ENCODE measurements at regions not wholly inside any gene's neighbourhood (a gene's known extent, or its start where the extent isn't known, plus 50 kb on each side); places are given as distances from the start of the nearest gene placed in this dataset.
A peak's percentile ranks its signal among the peaks of the same experiment; 100 is the strongest.

GRCh38 chr14:42138406-42138805 is 531.7 kb downstream of the LRFN5 start:
- DNase-seq = no peak

- DNase-seq = no peak
Measured at GRCh38 chr14:42130815-42131214, 524.1 kb downstream of the LRFN5 start.

DNA sequence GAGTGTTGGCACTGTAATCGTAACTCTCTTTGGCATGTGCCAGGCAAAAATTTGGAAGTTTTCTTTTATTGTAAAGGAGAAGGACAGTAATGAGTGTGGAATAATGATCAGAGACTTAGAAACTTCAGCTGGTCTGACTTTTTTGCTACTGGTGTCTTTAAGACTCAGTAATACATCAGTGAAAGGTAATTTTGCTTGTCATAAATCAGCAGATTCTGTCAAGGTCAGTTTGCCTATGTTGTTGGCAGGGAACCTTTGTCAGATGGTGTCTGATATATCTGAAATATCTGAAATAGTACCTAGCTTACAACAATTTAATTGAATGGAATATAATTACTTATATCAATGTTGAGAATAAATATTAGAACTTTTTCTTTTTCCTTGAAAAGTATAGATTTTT is 516.9 kb downstream of the LRFN5 start:
- no peak for DNase-seq

GRCh38 chr14:42113358-42114069 is 506.8 kb downstream of the LRFN5 start:
- no peak for DNase-seq

- DNase-seq = no peak
Measured at GRCh38 chr14:42112108-42112507, 505.4 kb downstream of the LRFN5 start.

DNA sequence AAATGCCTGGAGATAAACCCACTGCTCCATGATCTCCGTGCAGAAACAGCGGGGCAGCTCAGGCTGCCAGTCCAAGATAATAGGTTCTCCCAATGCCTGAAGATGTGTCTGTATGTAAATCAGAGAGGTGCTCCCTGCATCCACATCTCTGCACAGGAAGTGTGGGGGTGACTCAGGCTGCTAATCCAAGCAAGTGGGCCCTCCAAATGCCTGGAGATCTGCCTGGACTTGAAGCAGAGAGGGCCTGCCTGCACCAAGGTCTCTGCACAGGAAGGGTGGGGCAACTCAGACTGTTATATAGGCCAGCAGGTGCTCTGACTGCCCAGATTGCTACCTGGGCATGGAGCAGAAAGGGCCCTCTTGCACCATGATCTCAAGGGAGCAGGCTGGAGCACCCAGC is 504.7 kb downstream of the LRFN5 start:
- DNase-seq = no peak

DNA sequence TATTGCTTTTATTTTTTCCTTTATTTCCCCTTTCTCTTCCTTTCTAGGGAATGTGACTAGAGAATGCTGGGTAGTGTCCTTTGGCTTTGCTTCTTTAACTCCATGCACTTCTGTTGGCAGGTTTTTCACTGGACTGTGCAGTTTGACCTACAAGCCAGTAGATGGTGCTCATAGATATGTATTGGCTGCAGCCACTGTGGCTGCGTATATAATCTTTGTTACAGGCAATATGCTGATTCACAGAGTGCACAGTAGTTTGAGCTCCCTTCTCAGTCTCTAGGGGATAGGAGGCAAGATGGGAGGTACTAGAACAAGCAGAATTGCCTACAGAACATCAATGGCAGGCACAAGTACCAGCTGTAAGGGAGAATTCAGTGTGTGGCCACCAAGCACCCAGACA is 503.5 kb downstream of the LRFN5 start:
- peak; percentile 5 to 37 for DNase-seq

DNA sequence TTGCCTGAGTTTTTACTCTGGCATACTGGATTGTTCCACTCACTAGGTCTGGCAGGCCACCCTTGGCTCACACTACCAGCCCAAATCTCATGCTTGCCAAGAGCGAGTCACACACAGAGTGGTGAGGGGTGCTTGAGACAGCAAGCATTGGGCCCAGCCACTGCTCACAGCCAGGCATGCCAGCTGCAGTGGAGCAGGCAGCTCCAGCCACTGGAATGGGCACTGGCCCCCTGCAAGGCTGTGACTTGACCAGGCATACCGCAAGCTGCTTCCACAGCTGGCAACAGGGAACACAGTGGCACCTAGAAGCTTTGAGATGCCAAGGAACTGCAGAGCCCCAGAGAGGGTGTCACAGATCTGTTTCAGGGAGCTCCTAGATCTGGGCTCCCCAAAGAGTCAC is 488.5 kb downstream of the LRFN5 start:
- no peak for DNase-seq

DNA sequence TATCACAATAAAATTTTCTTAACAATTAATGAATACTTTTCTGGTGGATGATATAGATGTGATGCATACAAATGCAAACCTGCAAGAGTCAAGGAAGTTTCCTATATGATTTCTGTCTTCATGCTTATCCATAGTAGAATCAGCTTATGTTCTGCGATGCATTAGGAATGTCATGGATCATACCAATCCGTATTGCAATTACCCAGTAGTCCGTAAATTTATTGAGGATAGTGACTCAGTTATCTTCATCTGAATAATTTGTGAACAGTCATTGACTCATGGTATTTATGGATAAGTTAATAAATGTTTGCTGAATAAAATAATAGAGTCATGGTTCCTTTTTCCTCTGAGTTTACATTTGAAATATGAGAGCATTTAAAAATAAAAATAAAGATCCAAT is 483.4 kb downstream of the LRFN5 start:
- no peak for DNase-seq

DNA sequence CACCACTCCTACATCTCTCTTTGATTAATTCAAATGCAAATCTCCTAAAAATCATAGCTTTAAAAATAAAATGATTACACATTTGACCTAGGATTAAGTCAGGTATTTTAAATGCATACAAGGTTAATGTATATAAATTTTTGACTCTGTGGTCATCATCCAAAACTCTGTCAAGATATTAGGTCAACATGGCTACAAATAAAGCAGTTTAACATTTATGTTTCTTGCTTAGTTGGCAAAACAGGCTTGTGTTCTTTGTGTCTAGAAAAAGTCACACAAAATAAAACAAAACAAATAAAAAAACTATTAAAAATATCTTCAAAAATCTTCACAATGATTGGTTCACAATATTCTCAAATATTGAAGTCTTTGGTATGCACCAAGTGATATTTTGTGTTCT is 473.2 kb downstream of the LRFN5 start:
- no peak for DNase-seq

GRCh38 chr14:42078345-42078744 is 471.7 kb downstream of the LRFN5 start:
- no peak for DNase-seq

DNA sequence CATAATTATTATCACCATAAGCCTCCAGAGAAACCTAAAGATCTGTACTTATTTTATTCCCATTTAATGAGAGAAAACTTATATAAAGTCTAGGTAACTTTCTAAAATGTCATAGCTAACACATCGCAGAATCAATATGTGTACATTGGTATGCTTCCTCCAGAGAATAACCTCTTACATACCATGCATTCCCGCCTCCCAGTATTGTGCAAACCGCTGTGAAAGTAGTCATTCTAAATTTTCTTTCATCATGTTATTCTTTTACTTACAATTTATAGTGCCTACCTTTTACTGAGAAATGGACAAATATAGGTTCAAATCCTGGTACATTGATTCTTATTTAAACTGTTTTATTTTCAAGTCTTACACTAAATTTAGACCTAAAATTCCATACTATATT is 463.4 kb downstream of the LRFN5 start:
- no peak for DNase-seq

DNA sequence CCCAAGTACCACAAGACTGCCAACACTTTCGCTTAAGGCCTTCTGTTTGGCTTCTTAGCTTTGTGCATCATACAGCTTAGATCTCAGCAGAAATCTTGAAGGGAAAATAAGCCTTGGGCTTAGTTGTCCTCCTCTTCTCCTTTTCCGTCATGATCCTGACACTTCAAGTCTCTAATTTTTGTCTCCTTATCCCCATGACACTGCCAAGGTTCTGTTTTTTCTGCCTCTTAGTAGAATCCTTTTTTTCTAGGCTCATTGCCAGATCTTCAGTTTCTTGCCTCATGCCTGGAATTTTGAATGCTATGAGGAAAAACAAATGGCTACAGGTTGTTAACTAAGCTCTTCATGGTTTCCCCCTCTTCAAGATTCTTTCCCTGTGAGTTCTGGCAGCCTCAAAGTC is 450.4 kb downstream of the LRFN5 start:
- no peak for DNase-seq

DNA sequence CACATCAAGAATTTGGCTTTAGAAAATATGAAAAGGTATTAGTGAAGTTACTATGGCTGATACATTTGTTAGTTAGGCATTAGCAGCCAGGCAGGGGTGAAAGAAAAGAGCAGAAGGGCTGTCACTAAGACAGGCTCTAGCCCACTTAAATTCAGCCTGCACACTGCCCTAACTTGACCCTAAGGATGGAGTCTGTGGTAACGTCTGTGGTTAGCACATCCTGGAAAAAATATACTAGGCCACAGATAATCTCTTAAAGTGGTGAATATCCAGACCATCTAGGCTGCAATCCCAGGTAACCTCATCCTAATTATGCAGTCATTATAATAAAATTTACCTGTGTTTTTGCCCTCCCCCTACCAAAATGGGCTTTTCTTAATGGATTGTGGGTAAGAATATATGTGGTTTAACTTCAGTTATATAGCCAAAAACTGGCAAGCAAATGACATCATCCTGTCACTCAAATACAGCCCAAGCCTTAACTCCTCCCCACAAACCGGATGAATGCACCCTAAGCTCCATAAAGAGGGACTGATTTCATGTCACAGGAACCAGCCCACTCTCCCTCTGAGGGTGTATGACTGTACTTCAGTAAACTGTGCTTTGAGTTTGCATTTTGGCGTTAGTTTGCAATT is 440.9 kb downstream of the LRFN5 start:
- no peak for DNase-seq

DNA sequence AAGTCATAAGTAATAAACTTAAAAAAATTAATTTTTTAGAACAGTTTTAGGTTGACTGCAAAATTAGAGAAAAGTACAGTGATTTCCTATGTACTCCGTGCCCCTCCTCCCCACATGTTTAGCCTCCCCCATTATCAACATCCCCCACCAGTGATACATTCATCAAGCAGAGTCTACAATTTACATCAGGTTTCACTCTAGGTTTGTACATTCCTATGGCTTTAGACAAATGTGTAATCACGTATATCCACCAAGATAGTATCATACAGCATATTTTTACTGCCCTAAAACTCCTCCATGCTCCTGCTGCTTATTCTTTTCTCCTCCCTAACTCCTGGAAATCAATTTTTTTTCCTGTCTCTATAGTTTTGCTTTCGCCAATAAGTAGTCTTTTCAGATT is 438.7 kb downstream of the LRFN5 start:
- DNase-seq = no peak

- no peak for DNase-seq
Measured at GRCh38 chr14:42028607-42029006, 421.9 kb downstream of the LRFN5 start.

- no peak for DNase-seq
Measured at GRCh38 chr14:42027271-42027670, 420.6 kb downstream of the LRFN5 start.

DNA sequence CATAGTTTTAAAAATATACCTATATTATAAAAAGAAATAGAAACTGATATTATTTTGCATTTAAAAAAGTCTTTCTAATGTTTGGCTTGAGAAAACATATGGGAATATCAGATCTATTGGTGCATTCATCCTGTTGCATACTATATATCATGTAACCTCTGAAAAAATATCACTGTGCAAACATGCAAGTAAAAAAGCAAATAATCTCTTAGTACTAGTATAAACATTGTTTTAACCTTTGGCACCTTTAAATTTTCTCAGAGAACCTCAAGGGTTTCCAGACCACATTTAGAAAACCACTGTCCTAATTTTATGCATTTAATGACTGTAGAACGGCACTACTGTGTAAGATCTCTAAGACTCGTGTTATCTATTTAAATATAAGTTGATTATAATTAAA is 416.8 kb downstream of the LRFN5 start:
- no peak for DNase-seq

GRCh38 chr14:42014301-42014700 is 407.6 kb downstream of the LRFN5 start:
- DNase-seq = no peak

GRCh38 chr14:42013559-42013958 is 406.9 kb downstream of the LRFN5 start:
- DNase-seq = no peak

DNA sequence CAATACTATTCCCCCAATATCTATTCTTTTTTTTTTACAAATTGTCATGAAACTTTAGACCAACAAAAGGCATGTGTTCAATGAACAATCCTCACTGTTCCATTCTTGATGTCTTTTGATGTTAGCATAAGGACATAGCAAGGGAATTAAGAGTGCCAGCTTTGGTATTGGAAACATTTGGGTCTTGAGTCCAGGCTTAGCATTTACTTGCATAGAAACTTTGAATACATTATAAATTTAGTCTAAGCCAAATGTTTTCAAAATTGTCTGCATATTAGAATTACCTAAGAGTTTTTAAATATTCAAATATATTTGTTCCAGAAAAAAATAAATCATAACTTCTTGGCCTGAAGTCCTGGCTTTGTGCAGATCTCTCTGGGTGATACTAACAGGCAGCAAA is 406.5 kb downstream of the LRFN5 start:
- DNase-seq = no peak

- DNase-seq = no peak
Measured at GRCh38 chr14:42011221-42011620, 404.5 kb downstream of the LRFN5 start.

- DNase-seq = no peak
Measured at GRCh38 chr14:42004321-42004720, 397.6 kb downstream of the LRFN5 start.

DNA sequence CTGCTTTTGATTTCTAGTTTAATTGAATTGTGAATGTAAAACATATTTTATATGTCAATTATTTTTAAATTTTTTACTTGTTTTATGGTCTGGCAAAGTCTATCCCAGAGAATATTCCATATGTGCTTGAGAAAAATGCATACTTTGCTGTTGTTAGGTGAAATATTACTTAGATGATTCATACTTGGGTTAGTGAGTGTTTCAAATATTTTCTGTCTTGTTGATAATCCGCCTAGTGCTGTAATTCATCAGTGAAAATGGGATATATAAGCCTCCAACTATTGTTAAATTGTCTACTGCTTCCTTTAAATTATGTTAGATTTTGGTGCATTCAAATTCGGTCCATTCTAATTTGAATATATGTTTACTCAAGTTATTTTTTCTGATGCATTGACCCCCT is 395.5 kb downstream of the LRFN5 start:
- DNase-seq = no peak

GRCh38 chr14:42001431-42001830 is 394.8 kb downstream of the LRFN5 start:
- no peak for DNase-seq
